CD4-positive, alpha-beta T cell treated with Interleukin-4 for 4 hours (primary cell): ENCODE measurements at regions not wholly inside any gene's neighbourhood (a gene's known extent, or its start where the extent isn't known, plus 50 kb on each side); places are given as distances from the start of the nearest gene placed in this dataset.

ENCODE experiments used
- DNase-seq: peaks from one replicate; pipeline ENCODE4 v3.0.0-alpha.2; 2020

- no peak for DNase-seq
Measured at GRCh38 chr17:79468183-79468944, 142.5 kb downstream of the RBFOX3 start.

- DNase-seq = no peak
Measured at GRCh38 chr17:79466562-79467350, 144.1 kb downstream of the RBFOX3 start.

GRCh38 chr17:79465681-79466025 is 145.2 kb downstream of the RBFOX3 start:
- DNase-seq = no peak

- no peak for DNase-seq
Measured at GRCh38 chr17:79465011-79465680, 145.7 kb downstream of the RBFOX3 start.

GRCh38 chr17:79464318-79465010 is 146.4 kb downstream of the RBFOX3 start:
- DNase-seq = no peak

- DNase-seq = no peak
Measured at GRCh38 chr17:79463421-79464317, 147.2 kb downstream of the RBFOX3 start.

- DNase-seq = no peak
Measured at GRCh38 chr17:79461041-79461440, 149.8 kb downstream of the RBFOX3 start.

- DNase-seq = no peak
Measured at GRCh38 chr17:79459846-79460245, 151.0 kb downstream of the RBFOX3 start.

- DNase-seq = no peak
Measured at GRCh38 chr17:79459003-79459655, 151.7 kb downstream of the RBFOX3 start.

GRCh38 chr17:79458356-79458755 is 152.5 kb downstream of the RBFOX3 start:
- no peak for DNase-seq

- DNase-seq = no peak
Measured at GRCh38 chr17:79457889-79458288, 153.0 kb downstream of the RBFOX3 start.

- no peak for DNase-seq
Measured at GRCh38 chr17:79457376-79457775, 153.5 kb downstream of the RBFOX3 start.

- no peak for DNase-seq
Measured at GRCh38 chr17:79455636-79456035, 155.2 kb downstream of the RBFOX3 start.

GRCh38 chr17:79454826-79455225 is 156.0 kb downstream of the RBFOX3 start:
- DNase-seq = no peak

- DNase-seq = no peak
Measured at GRCh38 chr17:79453481-79453880, 157.4 kb downstream of the RBFOX3 start.

GRCh38 chr17:79452706-79453105 is 158.1 kb downstream of the RBFOX3 start:
- DNase-seq = no peak

GRCh38 chr17:79451167-79451566 is 159.7 kb downstream of the RBFOX3 start:
- DNase-seq = no peak

GRCh38 chr17:79446399-79447009 is 164.3 kb downstream of the RBFOX3 start:
- DNase-seq = no peak

- no peak for DNase-seq
Measured at GRCh38 chr17:79444198-79444597, 166.7 kb downstream of the RBFOX3 start.

GRCh38 chr17:79443026-79443425 is 167.8 kb downstream of the RBFOX3 start:
- no peak for DNase-seq
